MM.1S (cell line): ENCODE measurements at regions not wholly inside any gene's neighbourhood (a gene's known extent, or its start where the extent isn't known, plus 50 kb on each side); places are given as distances from the start of the nearest gene placed in this dataset.

Experiments used
- CTCF ChIP-seq: fragments of 300-600 bp; sonication (generic); IDR thresholded peaks from 2 replicates; pipeline ENCODE4 v1.5.1; 2016; ENCODE audit warnings: antibody characterized with exemption, low read length, mixed read lengths
- EZH2 ChIP-seq: fragments of 300-600 bp; sonication (generic); optimal IDR thresholded peaks from 2 replicates; pipeline ENCODE3; 2017; ENCODE audit warnings: low read depth, mild to moderate bottlenecking, antibody characterized with exemption, low read length, mixed read lengths

DNA sequence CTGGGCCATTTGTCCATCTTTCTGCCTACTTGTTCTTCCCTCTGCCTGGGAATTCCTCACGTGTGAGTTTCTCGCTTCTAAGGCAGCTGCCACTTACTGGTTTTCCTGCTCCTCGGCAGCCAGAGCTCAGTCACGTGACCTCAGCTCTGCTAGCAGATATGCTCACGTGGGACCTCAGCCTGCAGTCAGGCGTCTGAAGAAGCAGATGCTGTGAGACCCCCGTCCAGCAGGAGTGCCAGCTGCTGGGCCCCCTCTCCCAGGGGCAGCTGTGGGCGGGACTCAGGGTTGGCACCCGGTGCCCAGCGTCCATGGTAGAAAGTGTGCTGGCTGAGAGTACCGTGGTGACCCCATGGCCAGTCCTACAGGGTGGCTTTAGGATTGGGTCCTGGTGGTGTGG lies 161.3 kb upstream of the TLE3 start:
- TF ChIP-seq CTCF (no peak), EZH2 (no peak)
